WTC11 (cell line): ENCODE measurements at regions not wholly inside any gene's neighbourhood (a gene's known extent, or its start where the extent isn't known, plus 50 kb on each side); places are given as distances from the start of the nearest gene placed in this dataset.

ENCODE experiments used
- FOXJ3 ChIP-seq: sonication (generic); formaldehyde crosslinking; IDR thresholded peaks from 2 replicates; pipeline ENCODE4 v1.9.0; 2021; ENCODE audit warnings: missing genetic modification reagents, mild to moderate bottlenecking, borderline replicate concordance
- GABPB1 ChIP-seq: sonication (generic); formaldehyde crosslinking; IDR thresholded peaks from 2 replicates; pipeline ENCODE4 v1.8.1; 2023; ENCODE audit warnings: mild to moderate bottlenecking, missing genetic modification reagents
- NFE2L1 ChIP-seq: sonication (generic); formaldehyde crosslinking; IDR thresholded peaks from 2 replicates; pipeline ENCODE4 v1.8.1; 2023; ENCODE audit warnings: missing genetic modification reagents
- ZBTB43 ChIP-seq: sonication (generic); formaldehyde crosslinking; IDR thresholded peaks from 2 replicates; pipeline ENCODE4 v1.8.1; 2023; ENCODE audit warnings: mild to moderate bottlenecking, missing genetic modification reagents
- ZNF121 ChIP-seq: sonication (generic); formaldehyde crosslinking; IDR thresholded peaks from 2 replicates; pipeline ENCODE4 v1.8.0; 2023; ENCODE audit warnings: missing genetic modification reagents
- ZNF232 ChIP-seq: sonication (generic); formaldehyde crosslinking; IDR thresholded peaks from 2 replicates; pipeline ENCODE4 v1.8.0; 2022; ENCODE audit warnings: mild to moderate bottlenecking, missing genetic modification reagents
- TF ChIP-seq, protein P1 (sequence below): fragments of 200-600 bp; IDR thresholded peaks from 2 replicates; pipeline ENCODE4 v1.8.0; 2022; ENCODE audit warnings: antibody characterized with exemption
- TF ChIP-seq, protein P2 (sequence below): sonication (generic); formaldehyde crosslinking; IDR thresholded peaks from 2 replicates; pipeline ENCODE4 v1.8.1; 2023; ENCODE audit warnings: mild to moderate bottlenecking, missing genetic modification reagents, moderate library complexity
- TF ChIP-seq, protein P3 (sequence below): sonication (generic); formaldehyde crosslinking; IDR thresholded peaks from 2 replicates; pipeline ENCODE4 v1.8.0; 2022; ENCODE audit warnings: mild to moderate bottlenecking, missing genetic modification reagents

DNA sequence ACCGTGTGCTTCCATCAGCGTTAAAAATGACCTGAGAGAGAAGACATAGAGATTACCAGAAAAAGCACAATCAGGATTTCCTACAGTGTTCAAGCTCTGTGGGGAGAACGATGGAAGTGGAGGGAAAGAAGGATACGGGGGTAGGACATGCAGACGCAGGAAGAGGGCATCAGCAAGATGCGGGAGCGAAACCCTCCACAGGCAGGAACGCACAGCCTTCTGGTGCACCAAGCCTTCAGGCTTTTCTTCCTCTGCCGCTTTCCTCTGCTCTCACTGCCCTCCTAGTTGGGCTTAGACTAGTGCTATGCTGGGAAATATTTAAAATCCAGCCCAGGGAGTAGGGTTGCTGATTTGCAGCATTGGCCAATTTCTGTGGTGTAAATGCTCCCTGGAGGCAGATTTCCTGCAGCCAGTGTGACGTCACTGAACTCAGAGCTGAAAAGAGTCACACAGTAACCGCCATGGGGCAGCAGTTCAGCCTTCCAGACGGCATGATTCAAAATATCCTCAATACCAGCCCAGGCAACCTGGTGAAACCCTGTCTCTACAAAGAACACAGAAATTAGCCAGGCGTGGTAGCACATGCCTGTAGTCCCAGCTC, 205.1 kb upstream of the SOX1 start:
- TF ChIP-seq, protein P1, sequence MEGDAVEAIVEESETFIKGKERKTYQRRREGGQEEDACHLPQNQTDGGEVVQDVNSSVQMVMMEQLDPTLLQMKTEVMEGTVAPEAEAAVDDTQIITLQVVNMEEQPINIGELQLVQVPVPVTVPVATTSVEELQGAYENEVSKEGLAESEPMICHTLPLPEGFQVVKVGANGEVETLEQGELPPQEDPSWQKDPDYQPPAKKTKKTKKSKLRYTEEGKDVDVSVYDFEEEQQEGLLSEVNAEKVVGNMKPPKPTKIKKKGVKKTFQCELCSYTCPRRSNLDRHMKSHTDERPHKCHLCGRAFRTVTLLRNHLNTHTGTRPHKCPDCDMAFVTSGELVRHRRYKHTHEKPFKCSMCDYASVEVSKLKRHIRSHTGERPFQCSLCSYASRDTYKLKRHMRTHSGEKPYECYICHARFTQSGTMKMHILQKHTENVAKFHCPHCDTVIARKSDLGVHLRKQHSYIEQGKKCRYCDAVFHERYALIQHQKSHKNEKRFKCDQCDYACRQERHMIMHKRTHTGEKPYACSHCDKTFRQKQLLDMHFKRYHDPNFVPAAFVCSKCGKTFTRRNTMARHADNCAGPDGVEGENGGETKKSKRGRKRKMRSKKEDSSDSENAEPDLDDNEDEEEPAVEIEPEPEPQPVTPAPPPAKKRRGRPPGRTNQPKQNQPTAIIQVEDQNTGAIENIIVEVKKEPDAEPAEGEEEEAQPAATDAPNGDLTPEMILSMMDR: no peak
- no peak for TF ChIP-seq ZBTB43 (CRISPR knock-in tag)
- TF ChIP-seq ZNF232: no peak
- no peak for TF ChIP-seq FOXJ3 (CRISPR knock-in tag)
- TF ChIP-seq, protein P2, sequence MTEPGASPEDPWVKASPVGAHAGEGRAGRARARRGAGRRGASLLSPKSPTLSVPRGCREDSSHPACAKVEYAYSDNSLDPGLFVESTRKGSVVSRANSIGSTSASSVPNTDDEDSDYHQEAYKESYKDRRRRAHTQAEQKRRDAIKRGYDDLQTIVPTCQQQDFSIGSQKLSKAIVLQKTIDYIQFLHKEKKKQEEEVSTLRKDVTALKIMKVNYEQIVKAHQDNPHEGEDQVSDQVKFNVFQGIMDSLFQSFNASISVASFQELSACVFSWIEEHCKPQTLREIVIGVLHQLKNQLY (CRISPR knock-in tag): no peak
- no peak for TF ChIP-seq GABPB1 (CRISPR knock-in tag)
- TF ChIP-seq ZNF121 (CRISPR knock-in tag): no peak
- TF ChIP-seq NFE2L1 (CRISPR knock-in tag): no peak
- TF ChIP-seq, protein P3, sequence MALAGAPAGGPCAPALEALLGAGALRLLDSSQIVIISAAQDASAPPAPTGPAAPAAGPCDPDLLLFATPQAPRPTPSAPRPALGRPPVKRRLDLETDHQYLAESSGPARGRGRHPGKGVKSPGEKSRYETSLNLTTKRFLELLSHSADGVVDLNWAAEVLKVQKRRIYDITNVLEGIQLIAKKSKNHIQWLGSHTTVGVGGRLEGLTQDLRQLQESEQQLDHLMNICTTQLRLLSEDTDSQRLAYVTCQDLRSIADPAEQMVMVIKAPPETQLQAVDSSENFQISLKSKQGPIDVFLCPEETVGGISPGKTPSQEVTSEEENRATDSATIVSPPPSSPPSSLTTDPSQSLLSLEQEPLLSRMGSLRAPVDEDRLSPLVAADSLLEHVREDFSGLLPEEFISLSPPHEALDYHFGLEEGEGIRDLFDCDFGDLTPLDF (CRISPR knock-in tag): no peak
